Hepatocyte (in vitro differentiated cells): ENCODE measurements at regions not wholly inside any gene's neighbourhood (a gene's known extent, or its start where the extent isn't known, plus 50 kb on each side); places are given as distances from the start of the nearest gene placed in this dataset.

Source experiments
- DNase-seq: peaks from one replicate; pipeline ENCODE4 v3.0.0-alpha.2; 2016; ENCODE audit warnings: low spot score
- H2AFZ ChIP-seq: fragments of 200-600 bp; sonication (generic); 2 replicates; pipeline ENCODE4 v1.6.0; 2016; ENCODE audit warnings: antibody characterized with exemption, mild to moderate bottlenecking
- H3K27ac ChIP-seq: fragments of 200-600 bp; sonication (generic); 2 replicates; pipeline ENCODE4 v1.5.1; 2016; ENCODE audit warnings: mild to moderate bottlenecking
- H3K27me3 ChIP-seq: fragments of 200-600 bp; sonication (generic); 2 replicates; pipeline ENCODE4 v1.6.1; 2016
- H3K36me3 ChIP-seq: fragments of 200-600 bp; sonication (generic); replicated peaks from 2 replicates; pipeline ENCODE4 v1.5.1; 2016; ENCODE audit warnings: low read depth; ENCODE audit not compliant: insufficient read depth
- H3K4me1 ChIP-seq: fragments of 200-600 bp; sonication (generic); 2 replicates; pipeline ENCODE4 v1.5.1; 2016; ENCODE audit warnings: mild to moderate bottlenecking, moderate library complexity; ENCODE audit not compliant: insufficient read depth
- H3K4me2 ChIP-seq: fragments of 200-600 bp; sonication (generic); 2 replicates; pipeline ENCODE4 v1.6.0; 2016
- H3K4me3 ChIP-seq: fragments of 200-600 bp; sonication (generic); 2 replicates; pipeline ENCODE4 v1.5.1; 2016; ENCODE audit warnings: mild to moderate bottlenecking
- H3K79me2 ChIP-seq: fragments of 200-600 bp; sonication (generic); 2 replicates; pipeline ENCODE4 v1.6.0; 2017; ENCODE audit warnings: mild to moderate bottlenecking
- H3K9me2 ChIP-seq: fragments of 200-600 bp; sonication (generic); replicated peaks from 2 replicates; pipeline ENCODE4 v1.6.0; 2017; ENCODE audit warnings: mild to moderate bottlenecking; ENCODE audit not compliant: insufficient read depth
- H3K9me3 ChIP-seq: fragments of 200-600 bp; sonication (generic); 2 replicates; pipeline ENCODE4 v1.5.1; 2016; ENCODE audit warnings: low read depth, mild to moderate bottlenecking
- H4K20me1 ChIP-seq: fragments of 200-600 bp; sonication (generic); 2 replicates; pipeline ENCODE4 v1.6.0; 2016; ENCODE audit warnings: mild to moderate bottlenecking; ENCODE audit not compliant: insufficient read depth, poor library complexity, severe bottlenecking
- EZH2 ChIP-seq: fragments of 200-600 bp; sonication (generic); IDR thresholded peaks from 2 replicates; pipeline ENCODE4 v1.6.1; 2016; ENCODE audit warnings: antibody characterized with exemption, mild to moderate bottlenecking, borderline replicate concordance
- EZH2phosphoT487 ChIP-seq: fragments of 200-600 bp; sonication (generic); IDR thresholded peaks from one replicate; pipeline ENCODE4 v1.6.1; 2018; ENCODE audit warnings: antibody characterized with exemption, mild to moderate bottlenecking, low read depth, moderate library complexity; ENCODE audit not compliant: unreplicated experiment, severe bottlenecking
- WGBS: methylation state at CpG from one replicate; pipeline ENCODE4 v1.1.6; 2016; ENCODE audit warnings: low lambda C conversion rate; ENCODE audit errors: missing lambda C conversion rate; 5-methylcytosine and 5-hydroxymethylcytosine counted together
- TF ChIP-seq, protein P1 (sequence below): fragments of 200-600 bp; sonication (generic); IDR thresholded peaks from 2 replicates; pipeline ENCODE4 v1.5.1; 2016; ENCODE audit warnings: antibody characterized with exemption, mild to moderate bottlenecking; ENCODE audit not compliant: poor library complexity

DNA sequence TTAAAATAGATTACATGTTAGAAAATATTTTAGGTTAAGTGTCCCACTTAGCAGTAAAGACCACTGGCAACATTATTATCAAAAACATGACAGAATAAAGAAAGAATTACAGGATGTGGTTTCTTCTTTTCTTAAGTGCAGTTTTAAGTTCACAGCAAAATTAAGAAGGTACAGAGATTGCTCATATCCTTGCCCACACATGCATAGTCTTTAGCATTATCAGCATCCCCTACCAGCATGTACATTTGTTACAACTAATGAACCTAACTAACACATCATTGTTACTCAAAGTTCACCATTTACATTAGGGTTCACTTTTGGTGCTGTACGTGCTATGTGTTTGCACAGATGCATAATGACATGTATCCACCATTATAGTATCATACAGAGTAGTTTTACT is 837.7 kb upstream of the CDH9 start:
- TF ChIP-seq EZH2 (no peak), EZH2phosphoT487 (no peak)
- TF ChIP-seq, protein P1, sequence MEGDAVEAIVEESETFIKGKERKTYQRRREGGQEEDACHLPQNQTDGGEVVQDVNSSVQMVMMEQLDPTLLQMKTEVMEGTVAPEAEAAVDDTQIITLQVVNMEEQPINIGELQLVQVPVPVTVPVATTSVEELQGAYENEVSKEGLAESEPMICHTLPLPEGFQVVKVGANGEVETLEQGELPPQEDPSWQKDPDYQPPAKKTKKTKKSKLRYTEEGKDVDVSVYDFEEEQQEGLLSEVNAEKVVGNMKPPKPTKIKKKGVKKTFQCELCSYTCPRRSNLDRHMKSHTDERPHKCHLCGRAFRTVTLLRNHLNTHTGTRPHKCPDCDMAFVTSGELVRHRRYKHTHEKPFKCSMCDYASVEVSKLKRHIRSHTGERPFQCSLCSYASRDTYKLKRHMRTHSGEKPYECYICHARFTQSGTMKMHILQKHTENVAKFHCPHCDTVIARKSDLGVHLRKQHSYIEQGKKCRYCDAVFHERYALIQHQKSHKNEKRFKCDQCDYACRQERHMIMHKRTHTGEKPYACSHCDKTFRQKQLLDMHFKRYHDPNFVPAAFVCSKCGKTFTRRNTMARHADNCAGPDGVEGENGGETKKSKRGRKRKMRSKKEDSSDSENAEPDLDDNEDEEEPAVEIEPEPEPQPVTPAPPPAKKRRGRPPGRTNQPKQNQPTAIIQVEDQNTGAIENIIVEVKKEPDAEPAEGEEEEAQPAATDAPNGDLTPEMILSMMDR, result no peak
- Histone ChIP-seq H3K27me3 (no peaks in the 10 kb centered on the region), H3K9me3 (no peaks in the 10 kb centered on the region), H3K27ac (no peak overlapping the region), H4K20me1 (no peaks in the 10 kb centered on the region), H3K4me2 (no peak overlapping the region), H3K36me3 (no peaks in the 10 kb centered on the region), H3K4me3 (no peak overlapping the region), H3K4me1 (no peaks in the 10 kb centered on the region), H2AFZ (no peak overlapping the region), H3K79me2 (no peaks in the 10 kb centered on the region), H3K9me2 (no peaks in the 10 kb centered on the region)
- WGBS, result 82% methylated on average over 1 of the region's 1 CpG
- no peak for DNase-seq

GRCh38 chr5:27875148-27875547 is 836.8 kb upstream of the CDH9 start:
- H4K20me1 ChIP-seq, result no peaks in the 10 kb centered on the region
- no peak overlapping the region for H2AFZ ChIP-seq
- H3K27ac ChIP-seq, result no peak overlapping the region
- no peak overlapping the region for H3K4me2 ChIP-seq
- DNase-seq, result no peak
- H3K79me2 ChIP-seq, result no peaks in the 10 kb centered on the region
- no peaks in the 10 kb centered on the region for H3K27me3 ChIP-seq
- H3K9me3 ChIP-seq, result no peaks in the 10 kb centered on the region
- no peaks in the 10 kb centered on the region for H3K4me1 ChIP-seq
- H3K9me2 ChIP-seq, result no peaks in the 10 kb centered on the region
- H3K36me3 ChIP-seq, result no peaks in the 10 kb centered on the region
- no peak for TF ChIP-seq EZH2
- TF ChIP-seq EZH2phosphoT487, result no peak
- TF ChIP-seq, protein P1, result no peak
- H3K4me3 ChIP-seq, result no peak overlapping the region

GRCh38 chr5:27868292-27868691 is 829.9 kb upstream of the CDH9 start:
- no peak overlapping the region for H3K27ac ChIP-seq
- H3K4me3 ChIP-seq, result no peak overlapping the region
- no peaks in the 10 kb centered on the region for H3K9me3 ChIP-seq
- no peaks in the 10 kb centered on the region for H3K36me3 ChIP-seq
- DNase-seq, result no peak
- no peaks in the 10 kb centered on the region for H3K9me2 ChIP-seq
- TF ChIP-seq, protein P1, result no peak
- TF ChIP-seq EZH2 (no peak), EZH2phosphoT487 (no peak)
- no peaks in the 10 kb centered on the region for H3K79me2 ChIP-seq
- no peak overlapping the region for H3K4me2 ChIP-seq
- no peaks in the 10 kb centered on the region for H4K20me1 ChIP-seq
- H3K27me3 ChIP-seq, result no peaks in the 10 kb centered on the region
- no peak overlapping the region for H2AFZ ChIP-seq
- WGBS, result 89% methylated on average over 2 of the region's 2 CpGs
- no peaks in the 10 kb centered on the region for H3K4me1 ChIP-seq

DNA sequence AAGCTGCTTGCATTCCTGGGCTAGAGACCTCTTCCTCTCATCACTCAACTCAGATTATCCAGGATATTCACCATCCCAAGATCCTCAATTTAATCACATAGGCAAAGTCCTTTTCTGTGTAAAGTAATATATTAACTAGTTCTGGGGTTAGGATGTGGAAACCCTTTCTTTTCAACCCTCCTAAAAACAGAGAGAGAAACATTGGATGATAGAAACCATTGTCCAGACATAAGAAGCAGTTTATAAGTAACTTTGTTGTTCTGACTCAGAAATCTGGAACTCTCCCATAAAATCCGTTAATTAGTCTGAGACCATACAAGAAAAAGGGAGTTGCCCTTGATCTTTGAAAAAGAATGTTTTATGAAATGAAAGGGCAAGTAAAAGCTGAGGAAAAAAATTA is 817.1 kb upstream of the CDH9 start:
- no peaks in the 10 kb centered on the region for H3K27me3 ChIP-seq
- DNase-seq, result no peak
- H4K20me1 ChIP-seq, result no peaks in the 10 kb centered on the region
- H3K79me2 ChIP-seq, result no peaks in the 10 kb centered on the region
- H3K4me3 ChIP-seq, result no peak overlapping the region
- no peaks in the 10 kb centered on the region for H3K9me2 ChIP-seq
- WGBS, result 57% methylated on average over 1 of the region's 1 CpG
- no peaks in the 10 kb centered on the region for H3K9me3 ChIP-seq
- no peaks in the 10 kb centered on the region for H3K4me1 ChIP-seq
- no peak overlapping the region for H3K27ac ChIP-seq
- TF ChIP-seq EZH2phosphoT487 (no peak), EZH2 (no peak)
- TF ChIP-seq, protein P1, result no peak
- no peak overlapping the region for H3K4me2 ChIP-seq
- H2AFZ ChIP-seq, result no peak overlapping the region
- H3K36me3 ChIP-seq, result no peaks in the 10 kb centered on the region
